ENCODE measurements at regions not wholly inside any gene's neighbourhood (a gene's known extent, or its start where the extent isn't known, plus 50 kb on each side); places are given as distances from the start of the nearest gene placed in this dataset.

DNA sequence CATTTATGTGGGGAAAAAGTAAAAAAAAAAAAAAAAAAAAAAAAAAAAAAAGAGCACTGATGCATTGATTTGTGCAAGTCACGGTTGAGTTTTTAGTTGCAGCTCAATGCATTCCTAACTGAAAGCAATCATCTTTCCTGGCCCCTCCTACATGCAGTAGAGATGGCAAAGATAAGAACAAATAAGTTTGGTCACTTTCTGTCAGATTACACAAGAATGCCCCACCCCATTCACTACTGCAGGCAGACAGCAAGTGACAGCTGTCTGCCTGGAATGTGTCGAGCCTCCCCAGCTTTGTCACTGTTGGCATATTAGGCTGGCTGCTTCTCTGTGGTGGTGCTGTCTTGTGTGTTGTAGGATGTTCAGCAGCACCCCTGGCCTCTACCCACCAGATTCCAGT lies 243.5 kb downstream of the FOXL1 start:
- Mint-ChIP-seq H3K27ac (ENCODE audit: low read depth) (no peak overlapping the region), H3K27me3 (peaks cover 65% of the 10 kb centered on the region), H3K4me1 (no peaks in the 10 kb centered on the region), H3K9me3 (no peaks in the 10 kb centered on the region), H3K36me3 (ENCODE audit: insufficient read depth) (no peaks in the 10 kb centered on the region), H3K4me3 (no peak overlapping the region)
- DNase-seq (ENCODE audit: low spot score in 2 of 2) = no peak
- no peak for ATAC-seq (replicated peaks; ENCODE audit: extremely low read depth, poor library complexity, severe bottlenecking)

DNA sequence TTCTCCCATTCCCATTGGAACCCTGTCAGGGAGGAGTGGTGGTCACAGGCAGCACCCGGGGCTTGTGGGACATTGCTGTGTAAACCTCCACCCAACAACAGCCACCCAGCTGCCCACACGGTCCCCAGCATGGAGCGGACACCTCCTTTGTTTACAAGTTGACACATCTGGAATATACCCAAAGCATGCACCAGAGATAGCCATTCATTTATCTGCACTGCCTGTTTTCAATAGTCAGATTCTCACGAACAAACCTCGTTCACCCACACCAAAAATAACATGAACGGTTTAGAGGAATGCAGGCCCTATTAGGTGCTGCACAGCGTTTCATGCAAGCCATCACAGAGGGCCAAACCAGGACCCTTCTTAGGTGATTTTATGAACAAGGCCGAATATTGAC lies 244.8 kb downstream of the FOXL1 start:
- Mint-ChIP-seq H3K9me3 (no peaks in the 10 kb centered on the region), H3K4me3 (no peak overlapping the region), H3K4me1 (no peaks in the 10 kb centered on the region), H3K36me3 (ENCODE audit: insufficient read depth) (no peaks in the 10 kb centered on the region), H3K27ac (ENCODE audit: low read depth) (no peak overlapping the region), H3K27me3 (peaks cover 65% of the 10 kb centered on the region)
- no peak for DNase-seq (ENCODE audit: low spot score in 2 of 2)
- ATAC-seq (replicated peaks; ENCODE audit: extremely low read depth, poor library complexity, severe bottlenecking) = no peak

DNA sequence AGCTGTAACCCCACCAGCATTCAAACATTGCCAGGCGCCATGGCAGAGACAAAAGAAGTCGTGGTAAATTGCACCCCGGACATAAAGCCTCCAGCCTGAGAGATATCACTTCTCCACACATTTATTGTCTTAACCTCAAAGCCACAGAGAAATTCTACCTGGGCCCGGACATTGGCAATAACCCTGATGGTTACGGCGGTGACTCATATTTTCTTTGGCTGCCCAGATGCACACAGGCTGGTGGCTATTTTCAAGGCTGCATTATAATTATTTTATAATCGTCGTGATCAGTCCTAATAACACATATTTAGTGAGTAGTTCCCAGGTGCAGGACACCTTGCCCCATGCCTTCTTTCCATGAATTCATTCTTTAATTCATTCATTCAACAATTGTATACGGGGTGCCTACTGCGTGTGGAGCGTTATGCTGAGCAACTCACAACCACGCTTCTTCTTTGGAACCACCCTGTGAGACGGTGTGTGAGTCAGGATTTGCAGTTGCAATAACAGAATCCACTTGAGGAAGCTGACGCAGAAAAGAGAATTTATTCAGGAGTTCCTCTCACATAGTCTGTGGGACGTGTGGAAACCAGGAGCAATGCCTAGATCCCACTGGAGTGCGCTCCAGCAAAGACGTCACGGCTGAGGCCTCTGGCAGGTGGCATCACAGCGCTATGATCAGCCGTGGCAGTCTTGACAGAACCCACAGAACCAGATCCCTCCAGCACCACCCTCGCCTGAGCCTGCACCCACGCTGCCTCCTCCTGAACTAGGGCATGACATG lies 245.7 kb downstream of the FOXL1 start:
- H3K4me1 Mint-ChIP-seq = no peaks in the 10 kb centered on the region
- H3K9me3 Mint-ChIP-seq = no peaks in the 10 kb centered on the region
- H3K27ac Mint-ChIP-seq (ENCODE audit: low read depth) = no peak overlapping the region
- no peak overlapping the region for H3K4me3 Mint-ChIP-seq
- DNase-seq (ENCODE audit: low spot score in 2 of 2) (no peak), ATAC-seq (replicated peaks; ENCODE audit: extremely low read depth, poor library complexity, severe bottlenecking) (no peak)
- H3K36me3 Mint-ChIP-seq (ENCODE audit: insufficient read depth) = no peaks in the 10 kb centered on the region
- H3K27me3 Mint-ChIP-seq = peaks cover 65% of the 10 kb centered on the region

- H3K27ac Mint-ChIP-seq (ENCODE audit: low read depth) = no peak overlapping the region
- no peak overlapping the region for H3K4me3 Mint-ChIP-seq
- DNase-seq (ENCODE audit: low spot score in 2 of 2) (no peak), ATAC-seq (replicated peaks; ENCODE audit: extremely low read depth, poor library complexity, severe bottlenecking) (no peak)
- peaks cover 72% of the 10 kb centered on the region for H3K27me3 Mint-ChIP-seq
- no peaks in the 10 kb centered on the region for H3K9me3 Mint-ChIP-seq
- no peaks in the 10 kb centered on the region for H3K36me3 Mint-ChIP-seq (ENCODE audit: insufficient read depth)
- H3K4me1 Mint-ChIP-seq = no peaks in the 10 kb centered on the region
These were observed 246.5 kb downstream of the FOXL1 start for GRCh38 chr16:86824751-86825296.

DNA sequence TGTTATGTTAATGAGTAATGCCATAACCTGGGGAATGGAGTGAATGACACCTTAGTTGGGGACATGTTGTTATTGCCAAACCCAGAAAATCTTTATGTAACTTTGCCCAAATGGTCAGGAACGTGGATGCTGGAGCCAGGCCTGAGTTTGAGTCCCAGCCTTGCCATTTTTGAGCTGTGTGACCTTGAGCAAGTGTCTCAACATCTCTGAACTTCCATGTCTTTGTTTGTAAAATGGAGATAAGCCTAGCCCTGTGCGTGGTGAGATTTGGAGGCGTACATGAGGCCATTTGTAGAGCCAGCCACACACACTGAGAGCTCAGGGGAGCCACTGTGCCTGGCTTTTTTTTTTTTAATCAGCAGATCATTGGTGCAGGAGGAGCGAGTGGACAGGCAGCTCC lies 247.3 kb downstream of the FOXL1 start:
- DNase-seq (ENCODE audit: low spot score in 2 of 2) (no peak), ATAC-seq (replicated peaks; ENCODE audit: extremely low read depth, poor library complexity, severe bottlenecking) (no peak)
- H3K36me3 Mint-ChIP-seq (ENCODE audit: insufficient read depth) = no peaks in the 10 kb centered on the region
- H3K27ac Mint-ChIP-seq (ENCODE audit: low read depth) = no peak overlapping the region
- H3K27me3 Mint-ChIP-seq = peaks cover 75% of the 10 kb centered on the region
- no peak overlapping the region for H3K4me3 Mint-ChIP-seq
- no peaks in the 10 kb centered on the region for H3K9me3 Mint-ChIP-seq
- H3K4me1 Mint-ChIP-seq = no peaks in the 10 kb centered on the region

- Mint-ChIP-seq H3K9me3 (no peaks in the 10 kb centered on the region), H3K27me3 (peaks cover 82% of the 10 kb centered on the region), H3K27ac (ENCODE audit: low read depth) (no peak overlapping the region), H3K4me3 (no peak overlapping the region), H3K4me1 (no peaks in the 10 kb centered on the region), H3K36me3 (ENCODE audit: insufficient read depth) (no peaks in the 10 kb centered on the region)
- no peak for ATAC-seq (replicated peaks; ENCODE audit: extremely low read depth, poor library complexity, severe bottlenecking)
- DNase-seq (ENCODE audit: low spot score in 2 of 2) = no peak
These were observed 248.6 kb downstream of the FOXL1 start for GRCh38 chr16:86826941-86827340.

DNA sequence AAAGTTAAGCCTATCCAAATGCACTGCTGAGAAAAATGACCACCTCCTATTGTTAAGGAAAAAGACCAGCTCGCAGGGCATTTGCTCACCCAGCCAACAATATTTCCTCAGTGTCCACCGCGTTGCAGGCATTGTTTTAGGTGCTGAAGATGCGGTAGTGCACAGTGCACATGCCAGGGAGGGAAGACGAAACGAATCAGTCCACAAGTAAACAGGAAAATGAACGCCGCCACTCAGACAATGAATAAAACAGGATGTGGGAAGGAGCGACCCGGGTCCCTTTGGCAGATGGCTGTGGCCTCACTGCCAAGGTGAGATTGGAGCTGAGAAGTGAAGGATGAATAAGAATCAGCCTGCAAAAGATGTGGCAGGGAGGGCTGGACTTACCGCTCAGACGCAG lies 249.2 kb downstream of the FOXL1 start:
- DNase-seq (ENCODE audit: low spot score in 2 of 2) (no peak), ATAC-seq (replicated peaks; ENCODE audit: extremely low read depth, poor library complexity, severe bottlenecking) (no peak)
- H3K4me1 Mint-ChIP-seq = no peaks in the 10 kb centered on the region
- no peaks in the 10 kb centered on the region for H3K9me3 Mint-ChIP-seq
- no peak overlapping the region for H3K4me3 Mint-ChIP-seq
- no peaks in the 10 kb centered on the region for H3K36me3 Mint-ChIP-seq (ENCODE audit: insufficient read depth)
- no peak overlapping the region for H3K27ac Mint-ChIP-seq (ENCODE audit: low read depth)
- H3K27me3 Mint-ChIP-seq = peaks cover 78% of the 10 kb centered on the region

- no peak overlapping the region for H3K27ac Mint-ChIP-seq (ENCODE audit: low read depth)
- H3K27me3 Mint-ChIP-seq = peaks cover 72% of the 10 kb centered on the region
- no peaks in the 10 kb centered on the region for H3K9me3 Mint-ChIP-seq
- H3K4me1 Mint-ChIP-seq = peaks cover 2% of the 10 kb centered on the region
- no peaks in the 10 kb centered on the region for H3K36me3 Mint-ChIP-seq (ENCODE audit: insufficient read depth)
- no peak overlapping the region for H3K4me3 Mint-ChIP-seq
- no peak for ATAC-seq (replicated peaks; ENCODE audit: extremely low read depth, poor library complexity, severe bottlenecking)
- no peak for DNase-seq (ENCODE audit: low spot score in 2 of 2)
These were observed 249.9 kb downstream of the FOXL1 start for GRCh38 chr16:86828202-86828601.

DNA sequence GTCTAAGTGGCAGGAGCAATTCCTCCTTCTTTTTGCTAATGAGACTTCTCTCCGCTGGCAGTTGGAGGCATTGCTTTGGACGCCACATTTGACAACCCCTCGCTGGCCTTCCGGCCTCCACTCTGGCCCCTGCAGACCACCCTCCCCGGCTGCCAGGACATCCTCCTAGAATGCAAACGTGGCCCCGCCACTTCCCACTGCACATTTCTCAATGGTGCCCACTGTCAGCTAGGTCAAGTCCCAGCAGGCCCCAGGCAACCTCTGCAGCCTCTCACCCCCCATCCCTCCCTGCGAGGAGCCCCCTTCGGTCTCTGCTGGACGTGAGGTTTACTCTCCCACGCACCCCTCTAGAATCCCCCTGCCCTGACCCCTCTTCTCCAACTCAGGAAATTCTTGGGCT lies 250.3 kb downstream of the FOXL1 start:
- Mint-ChIP-seq H3K27ac (ENCODE audit: low read depth) (no peak overlapping the region), H3K9me3 (no peaks in the 10 kb centered on the region), H3K4me1 (peaks cover 5% of the 10 kb centered on the region), H3K36me3 (ENCODE audit: insufficient read depth) (no peaks in the 10 kb centered on the region), H3K4me3 (no peak overlapping the region), H3K27me3 (peaks cover 73% of the 10 kb centered on the region)
- no peak for ATAC-seq (replicated peaks; ENCODE audit: extremely low read depth, poor library complexity, severe bottlenecking)
- DNase-seq (ENCODE audit: low spot score in 2 of 2) = no peak

DNA sequence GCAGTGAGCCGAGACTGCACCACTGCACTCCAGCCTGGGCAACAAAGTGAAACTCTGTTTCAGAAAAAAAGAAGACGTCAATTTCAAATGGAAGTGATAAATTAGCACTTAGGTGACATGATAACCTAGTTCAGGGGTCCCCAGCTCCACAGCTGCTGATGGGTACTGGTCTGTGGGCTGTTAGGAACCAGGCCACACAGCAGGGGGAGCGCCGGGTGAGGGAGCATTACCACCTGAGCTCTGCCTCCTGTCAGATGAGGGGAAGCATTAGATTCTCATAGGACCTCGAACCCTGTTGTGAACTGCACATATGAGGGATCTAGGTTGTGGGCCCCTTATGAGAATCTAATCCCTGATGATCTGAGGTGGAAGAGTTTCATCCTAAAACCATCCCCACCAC lies 253.0 kb downstream of the FOXL1 start:
- H3K4me3 Mint-ChIP-seq = no peak overlapping the region
- ATAC-seq (replicated peaks; ENCODE audit: extremely low read depth, poor library complexity, severe bottlenecking) = no peak
- H3K4me1 Mint-ChIP-seq = peaks cover 5% of the 10 kb centered on the region
- H3K27ac Mint-ChIP-seq (ENCODE audit: low read depth) = no peak overlapping the region
- H3K27me3 Mint-ChIP-seq = peaks cover 63% of the 10 kb centered on the region
- no peak for DNase-seq (ENCODE audit: low spot score in 2 of 2)
- H3K36me3 Mint-ChIP-seq (ENCODE audit: insufficient read depth) = no peaks in the 10 kb centered on the region
- no peaks in the 10 kb centered on the region for H3K9me3 Mint-ChIP-seq

DNA sequence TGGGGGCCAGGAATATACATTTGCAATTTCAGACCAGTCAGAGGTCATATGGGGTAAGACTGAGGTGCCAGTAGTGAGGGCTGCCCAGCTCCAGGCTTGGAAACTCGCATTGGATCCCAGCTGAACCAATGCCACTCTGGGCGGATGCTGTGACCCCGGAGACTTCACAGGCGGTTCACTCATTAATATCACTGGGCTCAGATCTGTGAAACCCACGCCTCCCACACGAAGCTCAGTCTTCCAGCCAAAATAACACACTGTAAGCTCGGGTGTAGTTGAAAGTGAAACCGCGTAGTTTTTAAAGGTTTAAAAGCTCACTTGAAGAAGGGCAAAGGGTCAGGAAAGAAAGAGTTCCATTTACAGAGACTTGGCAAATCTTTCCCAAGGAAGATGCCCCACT lies 254.8 kb downstream of the FOXL1 start:
- no peaks in the 10 kb centered on the region for H3K9me3 Mint-ChIP-seq
- ATAC-seq (replicated peaks; ENCODE audit: extremely low read depth, poor library complexity, severe bottlenecking) (no peak), DNase-seq (ENCODE audit: low spot score in 2 of 2) (no peak)
- no peak overlapping the region for H3K27ac Mint-ChIP-seq (ENCODE audit: low read depth)
- peaks cover 46% of the 10 kb centered on the region for H3K27me3 Mint-ChIP-seq
- H3K36me3 Mint-ChIP-seq (ENCODE audit: insufficient read depth) = no peaks in the 10 kb centered on the region
- H3K4me3 Mint-ChIP-seq = no peak overlapping the region
- peaks cover 5% of the 10 kb centered on the region for H3K4me1 Mint-ChIP-seq

- no peak for DNase-seq (ENCODE audit: low spot score in 2 of 2)
- Mint-ChIP-seq H3K9me3 (no peaks in the 10 kb centered on the region), H3K27me3 (peaks cover 32% of the 10 kb centered on the region), H3K4me3 (no peak overlapping the region), H3K36me3 (ENCODE audit: insufficient read depth) (no peaks in the 10 kb centered on the region), H3K4me1 (peaks cover 5% of the 10 kb centered on the region), H3K27ac (ENCODE audit: low read depth) (no peak overlapping the region)
- ATAC-seq (replicated peaks; ENCODE audit: extremely low read depth, poor library complexity, severe bottlenecking) = no peak
These were observed 256.2 kb downstream of the FOXL1 start for GRCh38 chr16:86834451-86835035.

DNA sequence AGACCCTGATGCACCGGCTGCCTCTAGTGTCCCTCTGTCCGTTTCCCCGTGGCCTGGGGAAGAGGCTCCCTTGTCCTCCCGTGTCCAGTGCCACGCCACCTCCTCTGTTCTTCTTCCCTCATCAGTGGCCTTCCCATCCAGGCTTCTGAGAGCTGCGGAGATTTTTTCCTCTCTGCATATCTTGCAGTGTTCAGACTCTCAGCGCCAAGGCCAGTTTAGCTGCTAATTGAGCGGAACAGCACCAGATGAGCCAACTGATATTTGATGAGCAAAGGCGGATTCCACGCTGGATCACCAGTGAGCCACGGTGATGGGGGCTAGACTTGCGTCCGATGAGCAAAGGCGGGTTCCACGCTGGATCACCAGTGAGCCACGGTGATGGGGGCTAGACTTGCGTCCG lies 257.6 kb downstream of the FOXL1 start:
- Mint-ChIP-seq H3K27me3 (peaks cover 20% of the 10 kb centered on the region), H3K9me3 (no peaks in the 10 kb centered on the region), H3K4me1 (peaks cover 5% of the 10 kb centered on the region), H3K36me3 (ENCODE audit: insufficient read depth) (no peaks in the 10 kb centered on the region), H3K27ac (ENCODE audit: low read depth) (no peak overlapping the region), H3K4me3 (no peak overlapping the region)
- ATAC-seq (replicated peaks; ENCODE audit: extremely low read depth, poor library complexity, severe bottlenecking) (no peak), DNase-seq (ENCODE audit: low spot score in 2 of 2) (no peak)
